ENCODE measurements at regions not wholly inside any gene's neighbourhood (a gene's known extent, or its start where the extent isn't known, plus 50 kb on each side); places are given as distances from the start of the nearest gene placed in this dataset.
"Not testable (repeated sequence)": the region's sequence is repeated elsewhere in the genome, so short reads cannot be mapped to it uniquely, and the experiment has no call there.

DNA sequence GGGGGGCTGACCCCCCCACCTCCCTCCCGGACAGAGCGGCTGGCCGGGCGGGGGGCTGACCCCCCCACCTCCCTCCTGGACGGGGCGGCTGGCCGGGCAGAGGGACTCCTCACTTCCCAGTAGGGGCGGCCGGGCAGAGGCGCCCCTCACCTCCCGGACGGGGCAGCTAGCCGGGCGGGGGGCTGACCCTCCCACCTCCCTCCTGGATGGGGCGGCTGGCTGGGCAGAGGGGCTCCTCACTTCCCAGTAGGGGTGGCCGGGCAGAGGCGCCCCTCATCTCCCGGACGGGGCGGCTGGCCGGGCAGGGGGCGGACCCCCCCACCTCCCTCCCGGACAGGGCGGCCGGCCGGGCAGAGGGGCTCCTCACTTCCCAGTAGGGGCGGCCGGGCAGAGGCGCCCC is 234.3 kb upstream of the VCX start:
- TF ChIP-seq, protein P1, sequence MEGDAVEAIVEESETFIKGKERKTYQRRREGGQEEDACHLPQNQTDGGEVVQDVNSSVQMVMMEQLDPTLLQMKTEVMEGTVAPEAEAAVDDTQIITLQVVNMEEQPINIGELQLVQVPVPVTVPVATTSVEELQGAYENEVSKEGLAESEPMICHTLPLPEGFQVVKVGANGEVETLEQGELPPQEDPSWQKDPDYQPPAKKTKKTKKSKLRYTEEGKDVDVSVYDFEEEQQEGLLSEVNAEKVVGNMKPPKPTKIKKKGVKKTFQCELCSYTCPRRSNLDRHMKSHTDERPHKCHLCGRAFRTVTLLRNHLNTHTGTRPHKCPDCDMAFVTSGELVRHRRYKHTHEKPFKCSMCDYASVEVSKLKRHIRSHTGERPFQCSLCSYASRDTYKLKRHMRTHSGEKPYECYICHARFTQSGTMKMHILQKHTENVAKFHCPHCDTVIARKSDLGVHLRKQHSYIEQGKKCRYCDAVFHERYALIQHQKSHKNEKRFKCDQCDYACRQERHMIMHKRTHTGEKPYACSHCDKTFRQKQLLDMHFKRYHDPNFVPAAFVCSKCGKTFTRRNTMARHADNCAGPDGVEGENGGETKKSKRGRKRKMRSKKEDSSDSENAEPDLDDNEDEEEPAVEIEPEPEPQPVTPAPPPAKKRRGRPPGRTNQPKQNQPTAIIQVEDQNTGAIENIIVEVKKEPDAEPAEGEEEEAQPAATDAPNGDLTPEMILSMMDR (conservative IDR thresholded peaks at IDR 0.05 in 1 of 2, IDR thresholded peaks at IDR 0.05 in 1 of 2; ENCODE audit: extremely low read depth in 1 of 2, insufficient read depth in 1 of 2, low read depth in 1 of 2, low read length in 2 of 2): not testable (repeated sequence)
- not testable (repeated sequence) for TF ChIP-seq EZH2 (IDR thresholded peaks at IDR 0.05; ENCODE audit: borderline replicate concordance, low read length)
